Activated T-cell treated with anti-CD3 and anti-CD28 coated beads, Interleukin-2, amount 50 U/mL, for 72 hours (primary cell): ENCODE measurements at regions not wholly inside any gene's neighbourhood (a gene's known extent, or its start where the extent isn't known, plus 50 kb on each side); places are given as distances from the start of the nearest gene placed in this dataset.

Experiments
- ATAC-seq, 2 donors: fragments of 150-1000 bp; cut with Tn5 transposase; replicated peaks in 1 of 2; 2 replicates each; pipeline ENCODE4 v1.10.0; 2021; ENCODE audit warnings: moderate library complexity in 2 of 2, mild to moderate bottlenecking in 1 of 2
- DNase-seq, 2 donors: peaks; one replicate each; pipeline ENCODE4 v3.0.0; 2021 to 2022; ENCODE audit warnings: mixed read lengths in 1 of 2
- H3K27ac Mint-ChIP-seq: one replicate; pipeline ENCODE4 v1.8.0; 2022; ENCODE audit warnings: mild to moderate bottlenecking, moderate library complexity, mixed read lengths
- H3K27me3 Mint-ChIP-seq: one replicate; pipeline ENCODE4 v1.8.0; 2022; ENCODE audit warnings: low read depth, mixed read lengths
- H3K36me3 Mint-ChIP-seq, 2 donors: one replicate each; pipeline ENCODE4 v1.8.0; 2022; ENCODE audit warnings: mixed read lengths in 2 of 2, mild to moderate bottlenecking in 1 of 2; ENCODE audit not compliant: insufficient read depth in 2 of 2
- H3K4me1 Mint-ChIP-seq: one replicate; pipeline ENCODE4 v1.8.0; 2022; ENCODE audit warnings: low read depth, mixed read lengths
- H3K4me3 Mint-ChIP-seq, 2 donors: one replicate each; pipeline ENCODE4 v1.8.0; 2022; ENCODE audit warnings: mild to moderate bottlenecking in 2 of 2, mixed read lengths in 2 of 2, moderate library complexity in 2 of 2
- H3K9me3 Mint-ChIP-seq, 2 donors: one replicate each; pipeline ENCODE4 v1.8.0; 2022; ENCODE audit warnings: mixed read lengths in 2 of 2

DNA sequence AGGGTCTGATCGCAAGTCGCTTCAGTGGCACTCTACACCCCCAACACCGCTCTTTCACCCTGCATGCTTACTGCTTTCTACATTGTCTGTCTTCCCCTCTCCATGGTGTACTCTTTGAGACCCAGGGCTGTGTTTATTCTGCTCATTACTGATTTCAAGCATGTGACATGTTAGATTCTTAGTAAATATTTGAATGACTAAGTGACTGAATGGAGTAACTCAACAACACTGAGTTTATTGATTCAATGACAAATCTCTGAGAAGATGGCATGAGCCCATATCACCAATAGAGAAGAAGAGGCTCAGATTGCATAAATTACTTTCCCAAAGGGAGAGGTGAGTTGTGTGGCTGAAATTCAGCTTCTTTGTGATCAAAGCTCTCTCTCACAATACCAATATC, 89.7 kb upstream of the OSMR start:
- peaks cover 43% of the 10 kb centered on the region for H3K27me3 Mint-ChIP-seq
- ATAC-seq: no peak

DNA sequence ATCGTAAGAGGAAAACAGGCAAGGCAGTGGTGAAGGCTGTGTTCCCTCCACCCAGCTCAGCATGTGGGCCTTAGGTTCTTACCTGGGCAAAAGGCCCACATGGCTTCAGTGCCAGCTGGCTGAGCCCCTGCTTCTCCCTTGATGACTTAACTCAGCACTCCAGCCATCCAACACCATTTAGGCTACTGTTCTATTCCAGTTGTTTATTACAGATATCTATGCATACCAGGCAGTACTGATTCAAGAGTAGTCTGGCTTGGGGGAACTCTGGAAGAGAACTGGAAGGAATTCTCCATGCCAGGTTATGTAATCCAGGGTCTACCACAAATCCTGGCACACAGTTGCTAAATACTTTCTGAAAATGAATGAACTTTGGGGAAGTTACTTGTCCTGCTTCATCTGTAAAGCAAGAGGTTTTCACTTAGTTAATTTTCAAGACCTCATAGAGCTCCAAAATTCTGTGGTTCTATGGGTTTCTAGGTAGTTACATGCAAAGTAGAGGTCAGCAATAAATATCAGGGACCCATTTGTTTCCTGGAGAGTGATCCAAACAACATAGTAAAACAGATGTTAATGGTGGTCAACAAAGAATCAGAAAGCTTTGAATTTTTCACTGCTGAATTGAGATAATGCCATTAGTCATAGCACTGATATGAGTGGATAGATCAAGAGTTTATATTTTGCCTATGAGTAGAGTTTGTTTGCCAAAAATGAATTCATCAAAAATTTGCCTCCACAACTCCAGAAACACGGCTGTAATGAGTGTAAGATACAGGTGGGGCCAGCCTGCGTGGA, 88.2 kb upstream of the OSMR start:
- H3K9me3 Mint-ChIP-seq: no peaks in the 10 kb centered on the region
- no peaks in the 10 kb centered on the region for H3K4me1 Mint-ChIP-seq
- no peak for ATAC-seq
- H3K27me3 Mint-ChIP-seq: peaks cover 43% of the 10 kb centered on the region
- H3K27ac Mint-ChIP-seq: no peak overlapping the region
- no peaks in the 10 kb centered on the region for H3K36me3 Mint-ChIP-seq
- DNase-seq: no peak
- no peak overlapping the region for H3K4me3 Mint-ChIP-seq

More for the DNA sequence above, 89.7 kb upstream of the OSMR start:
- H3K27ac Mint-ChIP-seq: no peak overlapping the region
- H3K4me1 Mint-ChIP-seq: no peaks in the 10 kb centered on the region
- no peaks in the 10 kb centered on the region for H3K36me3 Mint-ChIP-seq
- no peak for DNase-seq
- no peaks in the 10 kb centered on the region for H3K9me3 Mint-ChIP-seq
- H3K4me3 Mint-ChIP-seq: no peak overlapping the region

GRCh38 chr5:38758774-38759600, 86.8 kb upstream of the OSMR start:
- Mint-ChIP-seq H3K27ac (no peak overlapping the region), H3K36me3 (no peaks in the 10 kb centered on the region), H3K27me3 (peaks cover 43% of the 10 kb centered on the region), H3K9me3 (no peaks in the 10 kb centered on the region), H3K4me3 (no peak overlapping the region), H3K4me1 (no peaks in the 10 kb centered on the region)
- no peak for ATAC-seq
- DNase-seq: no peak

GRCh38 chr5:38764937-38765391, 80.8 kb upstream of the OSMR start:
- H3K9me3 Mint-ChIP-seq: peaks cover 1 to 4% of the 10 kb centered on the region in 2 donors
- no peak overlapping the region for H3K4me3 Mint-ChIP-seq
- ATAC-seq: no peak
- DNase-seq: no peak
- H3K27ac Mint-ChIP-seq: no peak overlapping the region
- H3K4me1 Mint-ChIP-seq: no peaks in the 10 kb centered on the region
- H3K36me3 Mint-ChIP-seq: peaks cover 0 to 3% of the 10 kb centered on the region in 2 donors
- peaks cover 3% of the 10 kb centered on the region for H3K27me3 Mint-ChIP-seq

DNA sequence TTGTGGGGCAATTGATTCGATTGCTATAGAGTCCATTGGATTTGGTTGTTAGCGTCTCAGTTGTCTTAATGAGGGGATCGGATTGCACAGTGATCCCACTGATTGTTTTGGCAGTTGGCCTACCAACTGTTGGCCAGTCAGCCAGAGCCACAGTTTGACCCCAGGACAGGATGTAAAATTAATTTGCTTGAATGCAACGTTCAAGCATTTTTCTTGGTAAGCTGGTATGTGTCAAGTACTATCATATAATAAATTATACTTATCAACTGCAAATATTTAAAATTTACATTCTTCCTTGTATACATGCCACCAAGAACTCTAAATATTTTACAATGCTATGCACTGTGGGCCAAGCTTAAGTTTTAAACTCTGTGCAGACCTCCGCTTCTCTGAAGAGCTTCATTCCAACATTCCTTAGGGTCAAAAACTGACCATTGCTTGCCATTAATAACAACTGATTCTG, 80.4 kb upstream of the OSMR start:
- Mint-ChIP-seq H3K4me1 (no peaks in the 10 kb centered on the region), H3K4me3 (no peak overlapping the region), H3K27me3 (no peaks in the 10 kb centered on the region), H3K36me3 (peaks cover 0 to 3% of the 10 kb centered on the region in 2 donors), H3K27ac (no peak overlapping the region), H3K9me3 (peaks cover 1 to 4% of the 10 kb centered on the region in 2 donors)
- DNase-seq (no peak), ATAC-seq (no peak)

GRCh38 chr5:38766151-38766550, 79.7 kb upstream of the OSMR start:
- Mint-ChIP-seq H3K27me3 (no peaks in the 10 kb centered on the region), H3K4me1 (no peaks in the 10 kb centered on the region), H3K36me3 (peaks cover 0 to 3% of the 10 kb centered on the region in 2 donors), H3K27ac (no peak overlapping the region), H3K9me3 (peaks cover 1 to 4% of the 10 kb centered on the region in 2 donors), H3K4me3 (no peak overlapping the region)
- DNase-seq (no peak), ATAC-seq (no peak)

GRCh38 chr5:38768412-38769211, 77.2 kb upstream of the OSMR start:
- Mint-ChIP-seq H3K4me3 (no peak overlapping the region), H3K27ac (no peak overlapping the region), H3K36me3 (peaks cover 0 to 3% of the 10 kb centered on the region in 2 donors), H3K4me1 (no peaks in the 10 kb centered on the region), H3K9me3 (peaks cover 1 to 4% of the 10 kb centered on the region in 2 donors), H3K27me3 (peaks cover 11% of the 10 kb centered on the region)
- DNase-seq (no peak), ATAC-seq (no peak)

DNA sequence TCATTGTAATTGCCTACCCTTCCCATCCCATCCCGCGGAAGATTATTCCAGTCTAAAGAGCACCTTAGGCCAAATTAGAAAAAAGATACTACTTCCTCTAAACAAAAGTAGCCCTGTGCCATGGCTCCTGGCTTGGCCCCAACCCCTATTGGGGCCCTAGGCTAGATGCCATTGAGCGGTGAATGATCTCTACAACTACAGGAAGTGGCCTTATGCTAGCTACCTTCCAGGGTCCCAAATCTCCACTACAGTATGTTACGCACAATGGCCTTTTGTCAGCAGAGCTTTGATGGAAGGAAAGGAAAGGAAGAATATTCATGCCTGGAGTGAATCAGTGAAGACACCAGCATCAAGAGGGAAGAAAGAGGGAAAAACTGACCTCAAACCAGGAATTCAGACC, 73.3 kb upstream of the OSMR start:
- Mint-ChIP-seq H3K27ac (no peak overlapping the region), H3K27me3 (peaks cover 18% of the 10 kb centered on the region), H3K36me3 (no peaks in the 10 kb centered on the region), H3K4me1 (no peaks in the 10 kb centered on the region), H3K4me3 (no peak overlapping the region), H3K9me3 (peaks cover 1 to 2% of the 10 kb centered on the region in 2 donors)
- DNase-seq: no peak
- ATAC-seq: no peak

- DNase-seq (no peak), ATAC-seq (no peak)
- Mint-ChIP-seq H3K36me3 (no peaks in the 10 kb centered on the region), H3K27me3 (peaks cover 18% of the 10 kb centered on the region), H3K27ac (no peak overlapping the region), H3K9me3 (peaks cover 0 to 2% of the 10 kb centered on the region in 2 donors), H3K4me1 (no peaks in the 10 kb centered on the region), H3K4me3 (no peak overlapping the region)
Observed at GRCh38 chr5:38775218-38775840, 70.5 kb upstream of the OSMR start.

DNA sequence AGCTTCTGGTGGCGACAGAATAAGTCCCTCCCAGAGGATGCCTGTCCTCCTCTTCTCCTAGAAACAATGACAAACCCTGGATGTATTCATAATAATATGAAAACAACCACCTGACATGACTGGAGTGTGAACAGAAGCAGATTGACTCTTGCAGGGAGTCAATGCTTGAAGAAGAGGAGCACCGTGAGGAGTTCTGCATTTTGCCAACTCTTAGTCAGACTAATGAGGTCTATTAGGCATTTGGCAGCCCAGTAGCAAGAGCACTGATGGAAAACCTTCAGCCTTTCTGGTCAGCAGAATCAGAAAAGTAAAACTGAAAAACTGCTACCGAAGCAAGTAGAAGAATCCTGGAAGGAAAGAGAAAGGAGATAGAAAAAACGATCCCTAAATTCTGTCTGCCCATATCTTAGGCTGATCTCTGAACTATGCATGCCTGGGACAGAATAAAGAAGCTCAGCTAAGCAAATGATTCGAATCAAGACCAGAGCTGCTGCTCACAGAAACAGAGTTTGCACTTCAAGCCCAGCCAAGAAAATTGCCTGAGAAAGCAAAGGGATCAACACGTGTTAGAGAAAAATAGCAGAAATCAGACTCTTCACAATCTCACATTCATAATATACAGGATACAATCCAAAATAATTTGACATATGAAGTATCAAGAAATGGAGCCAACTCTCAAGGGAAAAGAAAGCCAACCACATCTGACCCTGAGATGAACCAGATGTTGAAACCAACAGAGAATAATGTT, 69.5 kb upstream of the OSMR start:
- Mint-ChIP-seq H3K9me3 (peaks cover 0 to 4% of the 10 kb centered on the region in 2 donors), H3K4me3 (no peak overlapping the region), H3K27me3 (peaks cover 28% of the 10 kb centered on the region), H3K36me3 (no peaks in the 10 kb centered on the region), H3K27ac (no peak overlapping the region), H3K4me1 (no peaks in the 10 kb centered on the region)
- ATAC-seq (no peak), DNase-seq (no peak)

- Mint-ChIP-seq H3K9me3 (peaks cover 0 to 4% of the 10 kb centered on the region in 2 donors), H3K27me3 (peaks cover 30% of the 10 kb centered on the region), H3K4me3 (no peak overlapping the region), H3K27ac (no peak overlapping the region), H3K4me1 (no peaks in the 10 kb centered on the region), H3K36me3 (no peaks in the 10 kb centered on the region)
- DNase-seq (no peak), ATAC-seq (no peak)
Observed at GRCh38 chr5:38777111-38777510, 68.7 kb upstream of the OSMR start.

- Mint-ChIP-seq H3K36me3 (no peaks in the 10 kb centered on the region), H3K9me3 (peaks cover 0 to 3% of the 10 kb centered on the region in 2 donors), H3K27ac (no peak overlapping the region), H3K4me1 (no peaks in the 10 kb centered on the region), H3K4me3 (no peak overlapping the region), H3K27me3 (peaks cover 20% of the 10 kb centered on the region)
- DNase-seq (no peak), ATAC-seq (no peak)
Observed at GRCh38 chr5:38780316-38780715, 65.5 kb upstream of the OSMR start.
